G401.6 (cell line): ENCODE measurements at regions not wholly inside any gene's neighbourhood (a gene's known extent, or its start where the extent isn't known, plus 50 kb on each side); places are given as distances from the start of the nearest gene placed in this dataset.
A peak's percentile ranks its signal among the peaks of the same experiment; 100 is the strongest.

Experiments used
- FAIRE-seq: peaks from 2 replicates; lab custom pipeline; 2012; peaks lifted over from hg19 to GRCh38; lab: Jason Lieb, UNC

DNA sequence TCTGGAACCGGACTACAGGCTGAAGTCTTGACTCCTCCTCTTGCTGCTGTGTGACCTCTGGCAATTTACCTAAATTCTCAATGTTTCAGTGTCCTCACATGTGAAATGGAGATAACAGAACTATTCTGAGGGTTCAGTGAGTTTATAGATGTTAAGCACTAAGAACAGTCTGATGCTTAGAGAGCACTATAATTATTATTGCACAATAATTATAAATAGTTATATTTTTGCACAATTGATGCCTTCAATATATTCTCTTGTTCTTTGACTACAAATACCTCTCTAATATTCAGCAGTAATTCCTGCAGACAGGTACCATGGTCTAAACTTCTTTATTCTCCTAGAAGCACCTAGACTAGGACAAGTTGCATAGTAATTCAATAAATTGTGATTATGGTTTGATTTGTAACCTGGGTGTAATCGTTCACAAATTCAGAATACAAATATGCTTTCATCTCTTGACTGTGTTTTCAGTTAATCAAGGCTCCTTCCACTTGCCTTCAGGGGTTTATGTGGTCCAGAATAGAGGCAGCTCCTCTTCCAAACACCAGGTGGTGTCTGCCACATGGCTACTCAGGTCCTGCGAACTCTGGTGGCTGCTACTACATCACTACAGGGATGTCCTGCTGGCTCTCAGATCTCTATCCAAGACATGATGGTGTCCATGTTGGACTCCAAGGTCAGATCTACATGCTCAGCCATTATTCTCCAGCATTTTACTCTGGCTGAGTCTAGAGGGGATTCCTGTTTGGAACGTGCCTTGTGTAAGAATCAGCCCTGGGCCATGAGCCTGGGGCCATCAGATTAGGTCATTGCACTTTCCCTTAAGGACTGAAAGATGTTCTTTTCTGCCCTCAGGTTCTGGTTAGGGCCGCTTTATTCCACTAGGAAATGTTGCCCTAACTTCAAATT, 103.4 kb downstream of the QRFPR start:
- FAIRE-seq: no peak

DNA sequence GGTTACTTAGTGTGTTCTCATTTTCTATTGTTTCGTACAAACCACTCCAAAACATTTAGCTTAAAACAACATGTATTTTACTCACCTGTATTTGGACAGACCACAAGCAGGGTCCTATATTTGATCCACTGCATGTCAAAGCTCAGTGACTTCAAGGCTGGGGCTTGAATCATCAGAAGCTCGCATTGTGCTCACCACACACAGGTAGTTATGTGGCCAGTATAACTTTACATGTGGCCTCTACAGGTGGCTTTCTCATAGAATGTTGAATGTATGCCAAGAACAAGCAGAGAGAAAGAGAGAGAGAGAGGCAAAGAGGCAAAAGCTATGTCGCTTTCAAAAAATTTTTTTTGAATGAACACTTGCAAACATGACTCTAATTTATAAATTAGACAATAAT, 107.6 kb downstream of the QRFPR start:
- no peak for FAIRE-seq

DNA sequence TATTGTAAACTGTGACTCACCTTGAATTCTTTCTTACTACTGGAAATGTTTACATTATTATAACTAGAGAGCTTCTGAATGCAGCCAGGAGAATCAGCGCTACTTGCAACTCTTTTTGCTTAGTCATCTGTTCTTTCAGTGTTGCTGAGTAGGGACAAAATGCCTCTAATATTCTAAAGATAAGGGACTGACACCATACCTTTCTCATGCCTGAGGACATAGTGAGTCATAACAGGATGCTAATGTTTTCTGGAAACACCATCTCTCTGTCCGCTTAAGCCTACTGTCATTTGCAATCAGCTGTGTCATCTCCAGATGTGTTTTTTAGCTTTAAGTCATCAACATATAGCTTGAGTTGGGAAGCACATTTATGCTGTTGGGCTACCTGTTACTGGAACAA, 108.3 kb downstream of the QRFPR start:
- no peak for FAIRE-seq

DNA sequence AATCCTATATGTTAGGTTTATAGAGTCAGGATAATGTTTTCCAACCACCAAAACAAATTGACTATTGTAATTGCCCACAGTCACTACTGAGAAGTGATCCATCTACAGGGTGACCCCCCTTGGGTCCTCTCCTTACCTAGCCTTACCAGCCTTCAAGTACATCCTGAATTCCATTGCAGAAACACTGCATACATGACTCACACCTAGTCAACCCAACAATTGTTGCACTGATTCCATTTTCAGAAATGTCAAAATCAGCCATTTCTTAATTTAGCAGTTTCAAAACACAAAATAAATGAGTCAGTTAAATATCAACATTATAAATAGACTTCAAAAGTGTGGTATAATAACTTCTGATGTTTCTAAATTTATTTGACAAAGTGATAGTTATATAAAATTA, 106.3 kb upstream of the TNIP3 start:
- FAIRE-seq: no peak

DNA sequence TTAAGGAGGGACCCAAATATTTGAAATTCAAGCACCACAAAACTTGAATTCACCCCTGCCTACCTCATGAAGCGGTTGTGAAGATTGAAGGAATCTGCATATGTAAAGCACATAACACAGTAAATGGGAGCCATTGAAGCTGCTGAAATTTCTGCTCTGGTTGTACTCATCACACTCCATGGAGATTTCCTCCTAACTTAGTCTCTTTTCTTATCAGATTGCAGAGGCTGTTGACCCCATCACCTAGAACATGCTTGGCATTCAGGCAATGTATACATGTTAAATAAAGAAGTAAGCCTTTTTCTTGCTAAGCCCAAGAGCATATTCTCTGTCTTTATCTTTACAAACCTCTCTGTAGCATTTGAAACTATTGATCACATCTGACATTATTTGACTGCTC, 104.9 kb upstream of the TNIP3 start:
- no peak for FAIRE-seq

DNA sequence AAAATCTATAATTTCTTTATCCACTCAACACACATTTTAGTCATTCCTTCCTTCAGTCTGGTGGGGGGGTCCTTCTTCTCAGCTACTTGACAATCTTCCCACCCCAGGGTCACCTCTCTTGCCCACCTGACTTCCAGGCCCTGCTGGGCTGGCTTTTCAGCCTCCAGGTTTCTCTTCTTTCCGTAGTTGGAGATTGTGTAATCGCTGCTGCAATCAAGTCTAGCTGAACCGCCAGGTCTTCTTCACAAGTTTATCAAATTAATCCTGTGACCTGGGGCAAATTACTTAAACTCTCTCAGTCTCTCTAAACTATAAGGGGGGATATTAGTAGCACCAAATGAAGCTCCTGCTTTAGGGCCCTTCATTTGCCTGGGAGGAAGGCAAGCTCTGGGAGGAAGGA, 102.9 kb upstream of the TNIP3 start:
- FAIRE-seq: no peak

DNA sequence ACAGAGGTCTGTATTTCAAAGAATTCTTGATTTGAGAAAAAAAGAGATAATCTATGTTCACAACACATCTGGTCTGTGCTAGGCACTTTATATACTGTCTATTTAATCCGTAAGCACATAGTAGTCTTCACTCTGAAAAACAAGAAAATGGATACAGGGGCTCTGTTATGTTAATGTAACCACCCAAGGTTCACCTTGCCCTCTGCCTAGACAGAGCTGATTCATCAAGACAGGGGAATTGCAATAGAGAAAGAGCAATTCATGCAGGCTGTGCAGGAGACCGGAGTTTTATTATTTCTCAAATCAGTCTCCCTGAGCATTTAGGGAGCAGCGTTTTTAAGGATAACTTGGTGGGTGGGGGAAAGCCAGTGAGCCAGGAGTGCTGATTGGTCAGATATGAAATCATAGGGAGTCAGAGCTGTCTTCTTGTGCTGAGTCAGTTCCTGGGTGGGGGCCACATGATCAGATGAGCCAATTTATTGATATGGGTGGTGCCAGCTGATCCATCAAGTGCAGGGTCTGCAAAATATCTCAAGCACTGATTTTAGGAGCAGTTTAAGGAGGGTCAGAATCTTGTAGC, 92.9 kb upstream of the TNIP3 start:
- FAIRE-seq: no peak

DNA sequence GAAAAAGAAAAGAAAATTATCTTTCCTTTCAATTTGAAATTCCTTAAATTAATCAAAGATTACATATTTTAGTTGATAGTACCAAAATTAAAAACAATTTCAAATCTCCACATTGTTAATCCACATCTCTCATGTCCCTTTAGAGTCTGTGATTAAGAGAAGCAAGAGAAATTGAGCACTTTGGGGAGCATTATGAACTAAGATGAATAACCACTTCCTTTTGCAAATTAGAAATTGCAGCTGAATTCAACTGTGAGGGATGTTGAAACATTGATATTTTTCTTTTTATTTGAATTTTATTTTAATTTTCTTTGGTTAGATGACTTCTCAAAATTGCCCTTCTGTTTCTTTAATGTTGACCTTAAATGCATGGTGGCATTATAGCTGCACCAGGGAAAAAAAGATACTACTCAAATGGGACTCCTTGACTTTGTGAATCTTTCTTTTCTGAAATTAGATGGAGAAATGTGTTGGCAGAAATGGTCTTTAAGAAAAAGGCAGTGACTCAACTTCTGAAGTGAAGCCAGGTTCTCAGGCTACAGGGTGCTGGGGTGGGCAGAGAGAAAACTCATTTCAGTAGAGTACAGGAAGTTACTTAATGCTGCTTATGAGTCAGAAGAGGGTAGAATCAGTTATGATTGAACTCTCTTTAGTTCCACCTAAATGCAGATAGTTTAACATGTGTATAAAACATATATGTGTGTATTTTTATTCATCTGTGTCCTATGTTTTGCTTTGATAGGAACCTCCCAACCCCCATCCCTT, 92.0 kb upstream of the TNIP3 start:
- FAIRE-seq: no peak

DNA sequence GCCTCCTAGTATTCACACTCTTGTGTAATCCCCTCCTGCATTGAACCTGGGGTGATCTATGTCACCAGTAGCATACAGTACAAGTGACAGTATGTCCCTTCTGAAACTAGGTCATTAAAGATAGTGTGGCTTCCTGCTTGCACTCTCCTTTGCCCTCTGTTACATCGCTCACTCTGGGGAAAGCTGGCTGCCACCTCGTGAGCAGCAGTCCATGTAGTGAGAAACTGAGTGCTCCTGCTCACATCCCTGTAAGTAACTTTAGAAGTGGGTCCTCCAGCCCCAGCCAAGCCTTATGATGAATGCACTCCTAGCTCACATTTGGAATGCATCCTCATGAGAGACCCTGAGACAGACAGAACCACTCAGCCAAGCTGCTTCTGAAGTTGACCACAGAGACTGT, 89.8 kb upstream of the TNIP3 start:
- no peak for FAIRE-seq

DNA sequence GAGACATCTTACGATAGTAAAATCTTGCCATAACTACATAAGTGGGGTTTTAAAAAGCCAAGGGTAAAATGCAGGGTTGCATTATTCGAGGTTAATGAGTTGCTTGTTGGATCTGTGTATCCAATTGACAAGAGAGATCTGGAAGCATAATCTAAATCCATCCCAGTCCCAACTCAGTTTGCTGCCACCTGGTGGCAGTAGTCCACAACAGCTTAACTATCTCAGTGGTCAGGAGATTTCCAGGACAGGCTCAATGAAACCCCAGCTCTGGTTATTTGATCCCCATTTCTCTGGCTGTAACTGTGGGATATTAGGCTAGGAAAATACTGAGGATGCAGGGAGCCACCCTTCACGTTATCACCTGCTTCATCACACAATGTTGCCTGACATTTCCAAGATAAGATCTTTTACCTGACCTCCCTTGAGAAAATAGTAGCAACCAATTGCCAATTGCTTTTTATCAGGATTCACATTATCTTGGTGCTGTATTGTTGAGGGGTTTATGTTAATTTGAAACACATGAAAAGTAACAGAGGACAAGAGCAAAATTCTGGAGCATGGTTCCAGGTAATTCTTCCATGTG, 88.2 kb upstream of the TNIP3 start:
- peak; percentile 63 for FAIRE-seq

DNA sequence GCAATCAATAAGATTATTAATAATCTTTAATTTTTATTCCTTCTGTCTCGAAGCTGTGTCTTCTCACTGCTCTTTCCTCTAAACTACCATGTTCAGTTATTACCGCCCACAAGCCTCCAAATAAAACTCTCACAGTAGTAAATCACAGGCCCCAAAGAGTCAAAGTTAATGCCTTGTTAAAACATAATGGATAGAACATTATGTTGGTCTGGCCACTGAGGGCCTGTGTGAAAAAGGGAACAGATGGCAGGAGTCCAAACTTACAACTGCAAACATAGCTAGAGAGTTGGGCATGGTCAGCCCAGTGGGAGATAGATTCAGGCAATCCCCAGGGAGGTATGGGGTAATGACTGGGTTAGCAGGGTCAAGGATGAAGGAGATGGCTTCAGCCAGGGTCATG, 84.6 kb upstream of the TNIP3 start:
- FAIRE-seq: no peak

DNA sequence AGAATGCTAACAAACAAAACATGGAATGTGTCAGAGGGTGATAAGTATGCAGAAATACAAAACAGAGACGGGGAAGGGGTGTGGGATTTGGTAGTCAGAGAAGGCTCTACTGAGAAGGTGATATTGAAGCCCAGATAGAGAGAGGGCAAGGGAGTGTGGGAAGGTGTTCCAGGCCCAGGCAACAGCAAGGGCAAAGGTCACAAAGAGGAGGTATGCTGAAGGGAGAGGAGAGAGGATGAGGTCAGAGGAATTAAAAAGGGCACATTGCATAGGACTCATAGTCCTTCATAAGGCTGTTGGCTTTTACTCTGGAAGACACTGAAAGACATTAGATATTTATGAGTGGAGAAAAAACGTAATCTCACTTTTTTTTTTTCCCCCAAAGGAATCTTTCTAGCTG, 82.6 kb upstream of the TNIP3 start:
- FAIRE-seq: no peak

DNA sequence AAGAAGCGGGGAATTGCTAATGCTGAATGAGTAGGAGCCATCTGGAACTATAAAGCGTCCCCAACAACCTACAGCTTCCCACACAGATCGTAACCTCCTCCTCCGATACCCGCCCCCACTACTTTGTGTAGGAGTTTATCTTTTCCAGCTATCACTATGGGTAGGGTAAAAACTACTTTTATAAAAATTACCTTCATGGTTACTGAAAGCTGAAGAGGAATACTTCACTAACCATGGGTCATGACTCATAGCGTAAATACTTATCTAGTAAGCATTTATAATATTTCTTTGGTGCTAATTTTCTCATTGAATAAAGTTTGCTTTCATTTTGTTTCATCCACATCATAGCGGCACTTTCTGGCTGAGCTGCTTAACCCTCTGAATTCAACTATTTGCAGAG, 79.4 kb upstream of the TNIP3 start:
- no peak for FAIRE-seq

DNA sequence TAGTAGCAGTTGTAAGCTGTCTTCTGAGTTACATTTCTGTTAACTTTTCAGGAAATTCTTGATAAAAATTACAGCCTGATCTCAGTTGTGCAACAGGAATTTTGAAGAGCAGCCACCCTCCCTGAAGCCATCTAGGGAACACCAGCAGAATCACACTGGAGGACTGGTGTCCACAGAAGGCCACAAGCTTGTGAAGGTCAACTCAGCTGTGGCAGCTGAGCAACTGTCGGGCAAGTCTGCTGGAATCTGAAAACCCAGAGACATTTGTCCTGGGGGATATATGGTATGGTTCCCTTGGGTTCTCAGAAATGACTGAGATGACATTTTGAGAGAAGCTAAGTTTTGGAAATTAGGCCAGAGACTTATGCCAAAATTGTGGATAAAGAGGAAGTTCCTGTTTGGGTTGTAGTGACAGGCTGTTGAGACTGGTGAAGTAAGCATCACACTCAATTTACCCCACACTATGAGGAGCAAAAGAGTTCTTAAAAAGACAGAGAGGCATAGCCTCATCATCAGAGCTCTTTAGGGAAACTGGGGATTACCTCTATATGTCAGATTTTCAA, 78.1 kb upstream of the TNIP3 start:
- FAIRE-seq: no peak

DNA sequence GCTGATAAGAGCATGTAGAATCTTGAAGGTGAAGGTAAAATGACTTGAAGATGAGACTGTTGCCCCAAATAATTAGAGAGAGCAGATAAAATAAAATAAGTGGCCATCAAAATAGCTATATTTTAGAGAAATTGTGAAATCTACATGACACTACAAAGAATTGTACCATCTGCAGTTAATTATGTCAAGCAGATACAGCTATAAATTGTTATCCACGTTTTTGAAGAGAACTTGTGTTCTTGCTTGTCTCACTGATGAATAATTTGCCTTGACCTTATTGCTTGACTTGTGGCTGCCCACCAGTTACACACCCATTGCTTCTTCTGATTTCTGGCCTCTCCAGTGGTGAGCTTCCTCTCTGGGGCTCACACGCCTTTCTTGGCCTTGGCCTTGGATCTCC, 75.8 kb upstream of the TNIP3 start:
- FAIRE-seq: no peak

DNA sequence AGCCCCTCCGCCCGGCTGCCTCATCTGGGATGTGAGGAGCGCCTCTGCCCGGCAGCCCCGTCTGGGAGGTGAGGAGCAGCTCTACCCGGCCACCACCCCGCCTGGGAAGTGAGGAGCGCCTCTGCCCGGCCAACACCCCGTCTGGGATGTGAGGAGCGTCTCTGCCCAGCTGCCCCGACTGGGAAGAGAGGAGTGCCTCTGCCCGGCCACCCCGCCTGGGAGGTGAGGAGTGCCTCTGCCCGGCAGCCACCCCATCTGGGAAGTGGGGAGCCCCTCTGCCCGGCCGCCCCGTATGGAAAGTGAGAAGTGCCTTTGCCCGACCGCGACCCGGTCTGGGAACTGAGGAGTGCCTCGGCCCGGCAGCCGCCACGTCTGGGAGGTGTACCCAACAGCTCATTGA, 74.3 kb upstream of the TNIP3 start:
- FAIRE-seq: no peak

DNA sequence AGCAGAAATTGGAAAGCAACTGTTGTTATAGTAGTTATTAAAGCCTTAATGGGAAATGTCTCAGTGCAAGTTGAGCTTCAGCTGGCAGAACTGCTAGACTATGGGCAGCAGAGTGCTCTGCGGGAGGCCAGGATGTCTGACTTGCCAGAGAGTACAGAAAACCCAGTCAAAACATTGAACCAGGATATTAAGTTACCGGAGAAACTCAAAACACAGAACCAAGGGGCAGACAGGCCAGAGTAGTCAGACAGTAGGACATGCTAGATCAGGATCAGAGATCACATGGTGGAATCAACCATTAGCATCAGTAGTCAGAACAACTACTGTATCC, 72.9 kb upstream of the TNIP3 start:
- no peak for FAIRE-seq

DNA sequence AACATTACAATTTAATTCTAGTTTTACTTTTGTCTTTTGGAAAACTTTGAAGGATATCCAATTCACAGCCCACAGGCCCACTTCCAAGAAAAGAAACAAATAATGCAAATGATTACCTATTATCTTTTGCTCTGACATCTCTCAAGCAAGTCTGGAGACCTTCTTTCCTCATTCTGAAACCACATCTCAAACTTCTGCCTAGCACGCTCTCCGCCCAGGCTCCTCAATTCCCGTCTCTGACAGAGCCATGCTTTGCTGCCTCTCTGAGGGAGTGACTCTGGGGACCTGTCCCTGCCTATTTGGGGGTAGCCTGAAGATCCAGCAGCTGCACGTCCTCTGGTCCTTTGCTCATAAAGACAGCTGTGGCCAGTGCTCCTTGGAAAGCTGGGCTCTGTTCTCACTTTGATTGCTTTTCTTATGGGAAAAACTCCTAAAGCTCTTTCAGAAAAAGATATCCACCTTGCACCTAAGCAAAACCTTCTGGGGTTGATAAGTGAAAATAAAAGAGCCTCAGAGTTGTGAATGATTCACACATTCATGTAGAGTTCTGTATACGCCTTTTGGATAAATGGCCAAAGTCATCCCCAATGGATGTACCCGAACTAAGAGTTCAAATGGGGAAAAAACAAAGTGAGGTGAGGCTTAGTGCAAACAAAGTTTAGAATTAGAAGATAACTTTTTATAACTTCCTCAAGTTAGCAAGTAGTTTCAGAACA, 72.4 kb upstream of the TNIP3 start:
- FAIRE-seq: no peak

DNA sequence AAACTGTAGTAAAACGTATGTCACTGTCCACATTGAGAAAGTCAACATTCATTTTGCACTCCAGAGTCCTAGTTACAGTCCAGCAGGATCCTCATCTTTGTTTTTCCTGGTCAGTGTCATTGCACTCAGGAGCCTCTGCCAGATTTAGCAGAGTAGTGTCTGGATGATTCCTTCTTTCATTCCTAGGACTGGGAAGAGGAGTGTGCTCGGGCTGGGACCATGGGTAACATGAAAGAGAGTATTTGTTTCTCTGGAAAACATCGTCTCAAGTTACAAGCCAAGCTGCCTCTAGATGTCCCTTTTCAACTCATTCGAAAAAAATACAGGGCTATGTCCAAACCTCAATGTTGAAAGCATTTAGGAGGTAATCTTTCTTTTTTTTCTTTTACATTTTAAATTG, 69.9 kb upstream of the TNIP3 start:
- no peak for FAIRE-seq

DNA sequence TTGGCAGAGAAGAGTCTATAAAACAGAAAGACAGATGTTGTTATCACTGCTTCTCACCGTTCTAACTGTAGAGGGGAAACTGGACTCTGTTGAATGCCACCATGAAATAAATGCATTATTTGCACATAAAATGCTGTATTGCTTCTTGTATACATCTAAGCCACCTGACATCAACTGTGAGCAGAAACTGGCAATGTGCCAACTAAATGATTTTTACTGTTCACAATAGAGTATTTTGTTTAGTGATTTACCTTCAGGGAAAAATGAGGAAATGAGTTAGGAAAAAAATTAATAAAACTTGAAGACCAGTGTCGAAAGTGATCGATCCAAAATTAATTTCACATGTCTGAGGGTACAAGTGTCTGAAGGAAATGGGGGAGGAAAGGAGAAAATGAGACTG, 65.9 kb upstream of the TNIP3 start:
- no peak for FAIRE-seq

DNA sequence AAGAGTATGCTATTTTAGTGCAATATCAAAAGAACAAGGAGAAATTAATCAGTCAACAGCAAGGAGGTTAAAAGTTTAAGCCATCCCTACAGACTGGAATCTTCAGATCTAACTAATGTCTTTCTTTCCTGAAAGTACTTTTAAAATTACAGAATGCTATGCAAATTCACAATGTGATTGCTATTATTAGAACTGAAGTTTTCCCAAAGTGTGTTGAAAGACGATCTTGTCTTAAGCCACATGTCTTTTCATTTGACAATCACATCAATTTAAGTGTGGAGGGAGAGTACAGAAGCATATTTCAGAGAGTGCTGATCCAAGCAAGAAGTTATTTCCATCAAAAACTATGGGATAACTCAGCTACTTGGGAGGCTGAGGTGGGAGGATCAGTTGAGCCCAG, 64.7 kb upstream of the TNIP3 start:
- no peak for FAIRE-seq

DNA sequence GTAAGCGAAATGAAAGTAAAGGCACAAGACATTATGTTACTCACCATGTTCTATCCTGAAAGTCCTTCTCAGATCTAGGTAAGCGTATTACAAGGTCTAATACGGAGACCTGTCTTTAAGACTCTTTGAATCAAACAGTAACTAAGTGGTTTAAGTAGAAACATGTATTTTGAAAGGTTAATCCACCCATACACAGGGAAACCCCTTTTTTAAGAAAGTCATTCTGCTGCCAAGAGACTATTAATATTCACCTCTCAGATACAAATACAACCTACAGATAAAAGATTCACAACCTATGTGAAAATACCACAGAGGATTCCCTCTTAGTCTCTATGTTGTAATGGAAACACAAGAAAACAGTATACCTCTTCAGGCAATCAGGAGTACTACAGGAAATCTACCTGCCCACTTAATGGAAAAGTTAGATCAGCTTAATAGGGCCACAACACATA, 63.2 kb upstream of the TNIP3 start:
- FAIRE-seq: no peak
